Peyer's patch (tissue), 4 donors: ENCODE measurements at regions not wholly inside any gene's neighbourhood (a gene's known extent, or its start where the extent isn't known, plus 50 kb on each side); places are given as distances from the start of the nearest gene placed in this dataset.
"Not testable (repeated sequence)": the region's sequence is repeated elsewhere in the genome, so short reads cannot be mapped to it uniquely, and the experiment has no call there.

Experiments used
- DNase-seq, 3 donors: peaks; one replicate each; pipeline ENCODE4 v3.0.0-alpha.2; 2017 to 2019
- H3K27ac ChIP-seq, 4 donors: fragments of 200-600 bp; sonication (generic); one replicate each; pipeline ENCODE4 v1.5.1; 2016 to 2019
- H3K27me3 ChIP-seq, 2 donors: fragments of 200-600 bp; sonication (generic); one replicate each; pipeline ENCODE4 v1.5.1; 2019
- H3K36me3 ChIP-seq, 3 donors: fragments of 200-600 bp; sonication (generic); one replicate each; pipeline ENCODE4 v1.5.1; 2016 to 2019
- H3K4me1 ChIP-seq, 4 donors: fragments of 200-600 bp; sonication (generic); one replicate each; pipeline ENCODE4 v1.5.1; 2016 to 2019
- H3K4me3 ChIP-seq, 4 donors: fragments of 200-600 bp; sonication (generic); 1 replicate in 3 of 4; 2 replicates in 1 of 4; pipeline ENCODE4 v1.5.1; 2016 to 2019; ENCODE audit warnings: mild to moderate bottlenecking in 1 of 4
- H3K9me3 ChIP-seq, 4 donors: fragments of 200-600 bp; sonication (generic); one replicate each; pipeline ENCODE4 v1.5.1; 2016 to 2019; ENCODE audit warnings: mild to moderate bottlenecking in 1 of 4
- POLR2A ChIP-seq, 2 donors: fragments of 450-650 bp; IDR thresholded peaks; one replicate each; pipeline ENCODE4 v1.5.1; 2017; ENCODE audit warnings: antibody characterized with exemption in 2 of 2, mild to moderate bottlenecking in 2 of 2, moderate library complexity in 2 of 2

GRCh38 chr9:62838024-62838718 lies 1648.3 kb downstream of the SPATA31A7 start:
- peak overlapping the region; percentile 36 to 65 (median 47) for H3K4me3 ChIP-seq
- H3K36me3 ChIP-seq, H3K9me3 ChIP-seq, H3K27me3 ChIP-seq: not testable (repeated sequence)
- H3K27ac ChIP-seq = peak overlapping the region; percentile 28 to 96 (median 71)
- H3K4me1 ChIP-seq = peaks cover 0 to 15% (median 0%) of the 10 kb centered on the region in 4 donors
- TF ChIP-seq POLR2A (IDR thresholded peaks at IDR 0.05) = peak; percentile 18 to 29
- DNase-seq = peak; percentile 73 to 98 (median 97)

- not testable (repeated sequence) for H3K9me3 ChIP-seq, H3K4me3 ChIP-seq, H3K27me3 ChIP-seq, H3K27ac ChIP-seq, DNase-seq, H3K36me3 ChIP-seq
- H3K4me1 ChIP-seq = peaks cover 0 to 15% (median 0%) of the 10 kb centered on the region in 4 donors
Observed at GRCh38 chr9:62839168-62839567, 1649.3 kb downstream of the SPATA31A7 start.

- H3K27me3 ChIP-seq, H3K9me3 ChIP-seq, H3K36me3 ChIP-seq, H3K4me1 ChIP-seq, H3K27ac ChIP-seq, H3K4me3 ChIP-seq: not testable (repeated sequence)
- peak in 1 of 3 donors; percentile 31 for DNase-seq
Observed at GRCh38 chr9:62843145-62843544, 1653.3 kb downstream of the SPATA31A7 start.

- not testable (repeated sequence) for H3K27me3 ChIP-seq, DNase-seq, H3K36me3 ChIP-seq, H3K27ac ChIP-seq, H3K9me3 ChIP-seq, H3K4me1 ChIP-seq, H3K4me3 ChIP-seq
Observed at GRCh38 chr9:62843706-62844290, 1654.0 kb downstream of the SPATA31A7 start.

GRCh38 chr9:62844681-62845185 lies 1654.9 kb downstream of the SPATA31A7 start:
- H3K9me3 ChIP-seq, H3K27me3 ChIP-seq, DNase-seq, H3K4me1 ChIP-seq, H3K27ac ChIP-seq, H3K4me3 ChIP-seq, H3K36me3 ChIP-seq: not testable (repeated sequence)

GRCh38 chr9:62848258-62848657 lies 1658.4 kb downstream of the SPATA31A7 start:
- H3K36me3 ChIP-seq, H3K4me3 ChIP-seq, H3K9me3 ChIP-seq, H3K4me1 ChIP-seq, H3K27me3 ChIP-seq, DNase-seq, H3K27ac ChIP-seq: not testable (repeated sequence)

- H3K27ac ChIP-seq = not testable (repeated sequence)
Observed at GRCh38 chr9:62849991-62850390, 1660.2 kb downstream of the SPATA31A7 start.

GRCh38 chr9:62857280-62857679 lies 1667.4 kb downstream of the SPATA31A7 start:
- not testable (repeated sequence) for H3K4me1 ChIP-seq, H3K27ac ChIP-seq, H3K27me3 ChIP-seq, H3K9me3 ChIP-seq, DNase-seq, H3K4me3 ChIP-seq, H3K36me3 ChIP-seq

More at GRCh38 chr9:62849991-62850390, 1660.2 kb downstream of the SPATA31A7 start:
- not testable (repeated sequence) for H3K4me3 ChIP-seq, H3K36me3 ChIP-seq, H3K9me3 ChIP-seq, DNase-seq, H3K27me3 ChIP-seq, H3K4me1 ChIP-seq

- not testable (repeated sequence) for H3K9me3 ChIP-seq, H3K4me3 ChIP-seq, H3K27ac ChIP-seq, H3K36me3 ChIP-seq, DNase-seq, H3K4me1 ChIP-seq, H3K27me3 ChIP-seq
Observed at GRCh38 chr9:62858240-62858639, 1668.4 kb downstream of the SPATA31A7 start.

- H3K27me3 ChIP-seq, H3K4me1 ChIP-seq, H3K27ac ChIP-seq, DNase-seq, H3K4me3 ChIP-seq, H3K36me3 ChIP-seq, H3K9me3 ChIP-seq: not testable (repeated sequence)
Observed at GRCh38 chr9:62860939-62861860, 1671.4 kb downstream of the SPATA31A7 start.

- H3K27me3 ChIP-seq, DNase-seq, H3K27ac ChIP-seq, H3K9me3 ChIP-seq, H3K36me3 ChIP-seq, H3K4me1 ChIP-seq, H3K4me3 ChIP-seq: not testable (repeated sequence)
Observed at GRCh38 chr9:62862180-62862579, 1672.3 kb downstream of the SPATA31A7 start.

- not testable (repeated sequence) for H3K36me3 ChIP-seq, DNase-seq, H3K4me3 ChIP-seq, H3K27me3 ChIP-seq, H3K4me1 ChIP-seq, H3K9me3 ChIP-seq, H3K27ac ChIP-seq
Observed at GRCh38 chr9:62863319-62863718, 1673.5 kb downstream of the SPATA31A7 start.

GRCh38 chr9:62863867-62864266 lies 1674.0 kb downstream of the SPATA31A7 start:
- not testable (repeated sequence) for H3K4me1 ChIP-seq, H3K27ac ChIP-seq, H3K27me3 ChIP-seq, H3K36me3 ChIP-seq, H3K9me3 ChIP-seq, H3K4me3 ChIP-seq, DNase-seq

- H3K4me3 ChIP-seq, H3K36me3 ChIP-seq, H3K27me3 ChIP-seq, H3K4me1 ChIP-seq, H3K9me3 ChIP-seq, H3K27ac ChIP-seq: not testable (repeated sequence)
- peak in 1 of 3 donors; percentile 53 for DNase-seq
Observed at GRCh38 chr9:62864481-62865469, 1674.9 kb downstream of the SPATA31A7 start.
